Loucy (cell line): ENCODE measurements at regions not wholly inside any gene's neighbourhood (a gene's known extent, or its start where the extent isn't known, plus 50 kb on each side); places are given as distances from the start of the nearest gene placed in this dataset.
"Not testable (repeated sequence)": the region's sequence is repeated elsewhere in the genome, so short reads cannot be mapped to it uniquely, and the experiment has no call there.

Source experiments
- CTCF ChIP-seq: fragments of 200-600 bp; sonication (generic); conservative IDR thresholded peaks from 2 replicates; pipeline ENCODE4 v1.5.1; 2014; ENCODE audit warnings: mild to moderate bottlenecking, antibody characterized with exemption, low read length
- EZH2phosphoT487 ChIP-seq: fragments of 200-600 bp; IDR thresholded peaks from 2 replicates; pipeline ENCODE4 v1.6.1; 2018; ENCODE audit warnings: antibody characterized with exemption, mild to moderate bottlenecking, moderate library complexity, borderline replicate concordance

- not testable (repeated sequence) for TF ChIP-seq CTCF, EZH2phosphoT487
Measured at GRCh38 chr2:223330747-223331146, 271.4 kb downstream of the SCG2 start.
